ENCODE measurements at regions not wholly inside any gene's neighbourhood (a gene's known extent, or its start where the extent isn't known, plus 50 kb on each side); places are given as distances from the start of the nearest gene placed in this dataset.
A peak's percentile ranks its signal among the peaks of the same experiment; 100 is the strongest.
"Not testable (repeated sequence)": the region's sequence is repeated elsewhere in the genome, so short reads cannot be mapped to it uniquely, and the experiment has no call there.

DNA sequence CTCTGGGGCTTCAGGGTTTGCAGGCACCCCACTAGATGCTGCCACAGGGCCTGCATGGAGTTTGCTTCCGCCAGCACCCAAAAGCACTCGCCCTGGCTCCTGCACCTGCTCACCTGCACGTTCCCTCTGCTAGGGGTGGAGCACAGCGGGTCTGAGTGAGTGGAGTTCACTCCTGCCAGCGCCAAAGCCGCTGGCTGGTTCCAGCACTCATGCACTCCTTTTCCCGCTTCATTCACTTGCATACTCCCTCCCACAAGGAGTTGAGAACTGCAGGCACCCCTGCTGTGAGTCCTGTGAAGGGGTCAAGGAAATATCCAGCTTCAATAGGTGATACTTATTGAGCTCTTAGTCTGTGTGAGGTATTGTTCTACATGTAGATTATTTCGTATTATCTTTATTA lies 537.5 kb downstream of the NR2F2 start:
- H3K9ac ChIP-seq (ENCODE audit: low read depth, low read length) = no peak overlapping the region
- peaks cover 21% of the 10 kb centered on the region for H3K4me1 ChIP-seq (ENCODE audit: control insufficient read depth, insufficient read depth, low read length)
- H3K36me3 ChIP-seq (ENCODE audit: control insufficient read depth, insufficient read depth, low read length) = no peaks in the 10 kb centered on the region
- no peak overlapping the region for H3K4me3 ChIP-seq (ENCODE audit: low read depth, low read length)
- H3K27me3 ChIP-seq (ENCODE audit: control insufficient read depth, insufficient read depth, low read length) = no peaks in the 10 kb centered on the region
- H3K9me3 ChIP-seq (ENCODE audit: control insufficient read depth, insufficient read depth, low read length) = no peaks in the 10 kb centered on the region

DNA sequence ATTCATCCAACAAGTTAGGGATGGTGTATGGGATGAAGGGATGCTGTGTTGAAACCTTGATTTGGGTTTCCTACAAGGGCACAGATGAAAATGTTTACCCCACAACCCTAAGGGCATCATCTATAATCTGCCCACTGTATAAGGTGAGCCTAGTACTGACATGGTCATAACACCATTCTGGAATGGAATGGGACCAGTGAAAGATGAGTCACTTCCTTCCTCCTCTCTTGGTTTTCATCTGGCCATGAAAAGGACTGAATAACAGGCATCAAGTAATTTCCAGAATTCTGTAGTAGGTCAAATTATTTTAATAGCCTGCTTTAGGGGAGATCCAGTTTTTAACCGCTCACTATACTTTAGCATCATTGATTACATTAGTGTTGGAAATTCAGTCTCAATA lies 538.6 kb downstream of the NR2F2 start:
- Histone ChIP-seq H3K4me3 (ENCODE audit: low read depth, low read length) (no peak overlapping the region), H3K9ac (ENCODE audit: low read depth, low read length) (no peak overlapping the region), H3K36me3 (ENCODE audit: control insufficient read depth, insufficient read depth, low read length) (no peaks in the 10 kb centered on the region), H3K9me3 (ENCODE audit: control insufficient read depth, insufficient read depth, low read length) (no peaks in the 10 kb centered on the region), H3K4me1 (ENCODE audit: control insufficient read depth, insufficient read depth, low read length) (peaks cover 21% of the 10 kb centered on the region), H3K27me3 (ENCODE audit: control insufficient read depth, insufficient read depth, low read length) (no peaks in the 10 kb centered on the region)

DNA sequence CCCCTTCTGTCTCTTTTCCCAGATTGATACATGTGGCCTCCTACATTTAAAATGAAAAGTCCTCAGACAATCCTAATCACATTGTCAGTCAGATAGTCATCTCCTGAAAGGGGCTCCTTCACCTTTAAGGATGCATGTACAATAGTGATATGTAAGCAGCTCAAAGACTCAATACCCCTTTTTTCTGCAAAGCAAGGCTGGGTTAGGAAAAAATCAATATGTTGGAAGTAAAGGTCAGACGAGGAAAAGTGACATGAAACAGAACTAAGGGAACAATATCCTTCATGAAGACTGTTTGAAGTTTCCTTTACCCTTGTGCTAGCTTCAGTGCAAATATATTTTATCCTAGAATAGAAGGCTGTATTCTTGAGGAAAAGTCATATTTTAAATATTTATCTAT lies 539.3 kb downstream of the NR2F2 start:
- H3K36me3 ChIP-seq (ENCODE audit: control insufficient read depth, insufficient read depth, low read length) = no peaks in the 10 kb centered on the region
- H3K4me1 ChIP-seq (ENCODE audit: control insufficient read depth, insufficient read depth, low read length) = peaks cover 21% of the 10 kb centered on the region
- H3K9me3 ChIP-seq (ENCODE audit: control insufficient read depth, insufficient read depth, low read length) = no peaks in the 10 kb centered on the region
- no peak overlapping the region for H3K9ac ChIP-seq (ENCODE audit: low read depth, low read length)
- no peaks in the 10 kb centered on the region for H3K27me3 ChIP-seq (ENCODE audit: control insufficient read depth, insufficient read depth, low read length)
- H3K4me3 ChIP-seq (ENCODE audit: low read depth, low read length) = no peak overlapping the region

GRCh38 chr15:96870580-96870979 lies 540.1 kb downstream of the NR2F2 start:
- no peaks in the 10 kb centered on the region for H3K36me3 ChIP-seq (ENCODE audit: control insufficient read depth, insufficient read depth, low read length)
- H3K4me3 ChIP-seq (ENCODE audit: low read depth, low read length) = peak overlapping the region; percentile 36
- peak overlapping the region; percentile 70 for H3K9ac ChIP-seq (ENCODE audit: low read depth, low read length)
- H3K4me1 ChIP-seq (ENCODE audit: control insufficient read depth, insufficient read depth, low read length) = peaks cover 21% of the 10 kb centered on the region
- H3K27me3 ChIP-seq (ENCODE audit: control insufficient read depth, insufficient read depth, low read length) = no peaks in the 10 kb centered on the region
- no peaks in the 10 kb centered on the region for H3K9me3 ChIP-seq (ENCODE audit: control insufficient read depth, insufficient read depth, low read length)

DNA sequence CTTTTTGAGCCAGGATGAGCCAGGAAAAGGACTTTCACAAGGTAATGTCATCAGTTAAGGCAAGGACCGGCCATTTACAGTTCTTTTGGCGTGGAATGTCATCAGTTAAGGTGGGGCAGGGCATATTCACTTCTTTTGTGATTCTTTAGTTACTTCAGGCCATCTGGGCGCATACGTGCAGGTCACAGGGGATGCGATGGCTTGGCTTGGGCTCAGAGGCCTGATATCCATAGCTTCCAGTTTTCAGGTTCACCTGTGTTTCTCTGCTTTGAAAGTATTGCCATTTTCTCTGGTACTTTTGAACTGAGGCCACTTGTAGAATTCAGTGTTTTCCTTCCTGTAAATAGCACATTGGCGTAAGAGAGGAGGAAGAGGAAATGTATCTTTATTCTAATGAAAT lies 546.9 kb downstream of the NR2F2 start:
- not testable (repeated sequence) for H3K9ac ChIP-seq (ENCODE audit: low read depth, low read length); H3K36me3 ChIP-seq (ENCODE audit: control insufficient read depth, insufficient read depth, low read length); H3K9me3 ChIP-seq (ENCODE audit: control insufficient read depth, insufficient read depth, low read length); H3K27me3 ChIP-seq (ENCODE audit: control insufficient read depth, insufficient read depth, low read length)
- peaks cover 12% of the 10 kb centered on the region for H3K4me1 ChIP-seq (ENCODE audit: control insufficient read depth, insufficient read depth, low read length)
- peak overlapping the region; percentile 19 for H3K4me3 ChIP-seq (ENCODE audit: low read depth, low read length)

DNA sequence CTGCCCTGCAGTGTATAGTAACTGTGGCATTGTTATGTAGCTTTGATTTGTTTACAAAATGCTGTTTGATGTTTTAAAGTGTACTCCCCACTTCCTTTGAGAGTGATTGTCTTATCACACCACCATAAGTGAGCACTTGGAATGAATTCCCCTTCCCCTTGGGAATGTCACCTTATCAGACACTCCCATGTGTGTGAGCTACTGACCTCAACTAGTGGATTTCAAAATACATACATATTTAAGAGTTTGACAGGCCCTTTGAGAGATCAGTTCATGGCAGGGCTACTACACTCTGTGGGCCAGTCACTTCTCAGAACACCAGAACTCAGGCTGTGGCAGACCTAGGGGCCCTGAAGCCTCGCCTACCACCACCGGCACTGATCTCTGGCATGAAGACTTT lies 547.6 kb downstream of the NR2F2 start:
- Histone ChIP-seq H3K4me3 (ENCODE audit: low read depth, low read length) (peak overlapping the region; percentile 19), H3K27me3 (ENCODE audit: control insufficient read depth, insufficient read depth, low read length) (no peaks in the 10 kb centered on the region), H3K36me3 (ENCODE audit: control insufficient read depth, insufficient read depth, low read length) (no peaks in the 10 kb centered on the region), H3K9ac (ENCODE audit: low read depth, low read length) (no peak overlapping the region), H3K4me1 (ENCODE audit: control insufficient read depth, insufficient read depth, low read length) (peaks cover 12% of the 10 kb centered on the region), H3K9me3 (ENCODE audit: control insufficient read depth, insufficient read depth, low read length) (no peaks in the 10 kb centered on the region)

DNA sequence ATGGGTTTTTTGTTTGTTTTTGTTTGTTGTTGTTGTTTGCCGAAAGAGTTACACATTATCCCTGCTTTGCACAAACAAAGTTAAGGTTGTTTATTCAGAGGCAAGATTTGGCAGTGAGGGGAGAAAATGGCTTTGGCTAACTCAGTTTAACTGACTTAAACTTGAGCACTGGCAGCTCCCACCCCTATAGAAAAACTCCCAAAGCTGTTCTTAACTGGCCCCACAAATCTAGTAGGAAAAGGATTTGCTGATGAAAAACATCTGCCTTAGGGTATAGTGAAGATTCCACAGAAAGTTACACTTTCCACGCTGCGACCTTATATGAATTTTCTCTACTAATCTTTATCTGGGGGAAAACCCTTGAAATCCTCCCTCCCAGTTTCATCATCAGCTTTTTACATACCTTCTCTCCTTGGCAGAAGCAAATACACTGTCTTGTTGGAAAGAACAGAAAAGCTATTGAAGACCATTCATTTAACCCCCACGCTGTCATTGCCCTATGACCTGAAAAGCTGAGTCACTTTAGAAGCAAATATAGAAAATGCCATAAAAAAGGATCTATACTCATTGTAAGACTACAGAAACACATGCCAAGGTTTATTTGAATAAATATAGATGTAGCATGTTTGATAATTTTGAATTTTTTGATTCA lies 551.7 kb downstream of the NR2F2 start:
- Histone ChIP-seq H3K36me3 (ENCODE audit: control insufficient read depth, insufficient read depth, low read length) (no peaks in the 10 kb centered on the region), H3K27me3 (ENCODE audit: control insufficient read depth, insufficient read depth, low read length) (no peaks in the 10 kb centered on the region), H3K9ac (ENCODE audit: low read depth, low read length) (no peak overlapping the region), H3K9me3 (ENCODE audit: control insufficient read depth, insufficient read depth, low read length) (no peaks in the 10 kb centered on the region), H3K4me3 (ENCODE audit: low read depth, low read length) (no peak overlapping the region), H3K4me1 (ENCODE audit: control insufficient read depth, insufficient read depth, low read length) (peaks cover 12% of the 10 kb centered on the region)

DNA sequence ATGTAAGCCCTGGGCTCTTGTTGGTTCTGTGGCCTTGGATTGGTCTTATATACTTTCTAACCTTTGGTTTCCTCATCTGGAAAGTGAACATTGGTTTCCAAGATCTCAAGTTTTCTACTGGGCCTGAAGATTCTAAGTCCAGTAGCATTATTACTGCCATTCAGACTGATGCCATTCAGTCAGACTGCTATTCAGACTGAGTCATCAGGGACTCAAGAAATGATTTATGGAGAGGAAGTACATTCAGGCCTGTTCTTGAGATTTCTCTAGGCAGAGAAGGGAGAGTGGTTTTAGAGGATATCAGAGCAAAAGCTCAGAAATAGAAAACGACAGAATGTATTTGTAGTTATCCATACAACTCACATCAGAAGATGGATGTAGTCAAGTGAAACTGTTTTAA lies 557.2 kb downstream of the NR2F2 start:
- no peaks in the 10 kb centered on the region for H3K27me3 ChIP-seq (ENCODE audit: control insufficient read depth, insufficient read depth, low read length)
- no peaks in the 10 kb centered on the region for H3K9me3 ChIP-seq (ENCODE audit: control insufficient read depth, insufficient read depth, low read length)
- no peak overlapping the region for H3K9ac ChIP-seq (ENCODE audit: low read depth, low read length)
- H3K4me1 ChIP-seq (ENCODE audit: control insufficient read depth, insufficient read depth, low read length) = peaks cover 12% of the 10 kb centered on the region
- no peaks in the 10 kb centered on the region for H3K36me3 ChIP-seq (ENCODE audit: control insufficient read depth, insufficient read depth, low read length)
- H3K4me3 ChIP-seq (ENCODE audit: low read depth, low read length) = no peak overlapping the region

- no peak overlapping the region for H3K4me3 ChIP-seq (ENCODE audit: low read depth, low read length)
- H3K9ac ChIP-seq (ENCODE audit: low read depth, low read length) = no peak overlapping the region
Measured at GRCh38 chr15:96888764-96889163, 558.3 kb downstream of the NR2F2 start.

DNA sequence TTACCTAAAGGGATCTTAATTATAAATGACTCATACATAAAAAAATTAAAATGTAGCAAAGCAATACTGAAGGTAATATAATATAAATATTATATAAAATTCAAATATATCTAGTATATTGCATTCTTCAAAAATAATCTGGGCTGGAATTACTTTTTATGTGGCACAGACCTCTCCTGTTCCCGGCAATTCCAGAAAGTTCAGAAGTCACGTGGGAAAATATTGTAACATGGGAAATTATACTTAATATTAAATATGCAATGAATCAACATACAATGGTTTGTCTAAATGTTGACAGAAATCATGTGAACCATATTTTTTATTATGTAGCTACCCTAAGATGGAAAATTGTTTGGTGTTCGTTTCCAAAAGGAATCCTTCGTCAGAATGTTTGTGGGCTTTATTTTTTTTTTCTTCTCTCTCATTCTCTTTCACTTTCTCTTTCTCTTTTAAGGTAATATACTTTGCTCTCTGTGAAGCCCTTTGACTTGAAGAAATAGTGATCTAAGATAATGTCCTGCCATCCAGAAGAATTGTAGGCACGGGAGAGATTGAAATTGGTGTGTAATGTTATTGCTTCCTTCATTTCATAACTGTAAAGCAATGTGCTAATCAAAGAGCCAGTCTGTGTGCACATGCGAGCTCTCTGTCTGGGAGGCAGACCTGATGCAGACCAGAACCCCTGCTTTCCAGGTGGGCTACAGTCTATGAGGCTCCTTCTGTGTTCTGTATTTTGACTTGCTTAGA lies 559.4 kb downstream of the NR2F2 start:
- Histone ChIP-seq H3K9me3 (ENCODE audit: control insufficient read depth, insufficient read depth, low read length) (no peaks in the 10 kb centered on the region), H3K9ac (ENCODE audit: low read depth, low read length) (no peak overlapping the region), H3K27me3 (ENCODE audit: control insufficient read depth, insufficient read depth, low read length) (no peaks in the 10 kb centered on the region), H3K4me3 (ENCODE audit: low read depth, low read length) (no peak overlapping the region), H3K36me3 (ENCODE audit: control insufficient read depth, insufficient read depth, low read length) (no peaks in the 10 kb centered on the region), H3K4me1 (ENCODE audit: control insufficient read depth, insufficient read depth, low read length) (peaks cover 20% of the 10 kb centered on the region)

More at GRCh38 chr15:96888764-96889163, 558.3 kb downstream of the NR2F2 start:
- Histone ChIP-seq H3K9me3 (ENCODE audit: control insufficient read depth, insufficient read depth, low read length) (no peaks in the 10 kb centered on the region), H3K27me3 (ENCODE audit: control insufficient read depth, insufficient read depth, low read length) (no peaks in the 10 kb centered on the region), H3K36me3 (ENCODE audit: control insufficient read depth, insufficient read depth, low read length) (no peaks in the 10 kb centered on the region), H3K4me1 (ENCODE audit: control insufficient read depth, insufficient read depth, low read length) (peaks cover 16% of the 10 kb centered on the region)

DNA sequence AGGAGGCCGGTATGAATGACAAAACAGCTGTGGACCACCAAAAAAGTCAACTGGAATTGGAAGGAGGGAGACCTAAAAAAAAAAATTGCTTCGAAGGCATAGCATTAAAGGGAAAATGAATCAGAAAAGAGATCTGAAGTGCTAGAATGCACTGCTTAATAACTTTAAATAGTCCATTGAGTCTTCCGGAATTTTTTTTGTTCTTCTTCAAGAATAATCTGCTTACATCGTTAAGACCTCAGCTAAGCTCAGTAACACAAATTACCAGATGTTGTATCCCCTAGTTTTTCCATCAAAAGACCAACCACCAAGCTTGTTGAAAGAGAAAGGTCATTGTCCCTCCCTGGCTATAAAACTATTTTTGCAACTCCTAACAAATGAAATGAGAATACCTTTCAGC lies 560.5 kb downstream of the NR2F2 start:
- peaks cover 21% of the 10 kb centered on the region for H3K4me1 ChIP-seq (ENCODE audit: control insufficient read depth, insufficient read depth, low read length)
- no peak overlapping the region for H3K4me3 ChIP-seq (ENCODE audit: low read depth, low read length)
- no peaks in the 10 kb centered on the region for H3K36me3 ChIP-seq (ENCODE audit: control insufficient read depth, insufficient read depth, low read length)
- no peaks in the 10 kb centered on the region for H3K9me3 ChIP-seq (ENCODE audit: control insufficient read depth, insufficient read depth, low read length)
- no peaks in the 10 kb centered on the region for H3K27me3 ChIP-seq (ENCODE audit: control insufficient read depth, insufficient read depth, low read length)
- H3K9ac ChIP-seq (ENCODE audit: low read depth, low read length) = no peak overlapping the region

DNA sequence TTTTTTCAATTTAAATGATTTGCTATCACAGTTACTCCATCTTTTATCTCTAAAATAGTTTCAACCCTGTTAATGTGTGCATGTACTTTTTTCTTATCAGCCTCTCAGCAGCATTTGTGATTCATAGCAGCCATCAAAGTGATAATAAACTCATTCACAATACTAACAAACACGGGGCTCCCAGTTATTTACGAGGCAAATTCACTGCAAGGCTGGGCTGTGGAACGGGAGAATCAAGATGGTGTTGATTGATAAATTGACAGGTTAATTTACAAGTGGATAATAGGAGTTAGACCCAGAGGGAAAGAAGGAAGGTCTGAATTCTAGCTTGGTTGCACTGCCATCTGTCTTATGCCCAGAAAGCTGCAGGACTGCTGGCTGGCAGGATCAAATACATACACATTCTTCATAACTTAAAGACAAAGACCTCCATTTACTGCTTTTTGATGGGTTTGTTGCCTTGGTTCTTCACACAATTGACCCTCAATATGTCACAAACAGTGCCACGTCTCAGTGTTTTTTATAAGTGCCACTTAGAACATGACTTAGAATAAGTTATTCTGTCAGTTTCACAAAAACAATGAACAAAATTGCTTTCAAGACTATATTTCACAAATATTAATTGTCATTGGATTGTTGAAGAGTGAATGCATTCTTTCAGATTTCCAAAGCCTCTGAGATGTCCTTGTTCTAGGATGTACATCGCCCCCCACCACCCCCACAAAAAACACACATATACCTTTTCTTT lies 562.8 kb downstream of the NR2F2 start:
- no peaks in the 10 kb centered on the region for H3K9me3 ChIP-seq (ENCODE audit: control insufficient read depth, insufficient read depth, low read length)
- H3K4me3 ChIP-seq (ENCODE audit: low read depth, low read length) = no peak overlapping the region
- H3K36me3 ChIP-seq (ENCODE audit: control insufficient read depth, insufficient read depth, low read length) = no peaks in the 10 kb centered on the region
- H3K9ac ChIP-seq (ENCODE audit: low read depth, low read length) = no peak overlapping the region
- H3K4me1 ChIP-seq (ENCODE audit: control insufficient read depth, insufficient read depth, low read length) = peaks cover 21% of the 10 kb centered on the region
- H3K27me3 ChIP-seq (ENCODE audit: control insufficient read depth, insufficient read depth, low read length) = no peaks in the 10 kb centered on the region
